ENCODE measurements at regions not wholly inside any gene's neighbourhood (a gene's known extent, or its start where the extent isn't known, plus 50 kb on each side); places are given as distances from the start of the nearest gene placed in this dataset.

GRCh38 chr18:1564793-1565192 lies 660.1 kb downstream of the ADCYAP1 start:
- H3K4me3 ChIP-seq (ENCODE audit: low read depth, low read length): no peak overlapping the region
- TF ChIP-seq, protein P1, sequence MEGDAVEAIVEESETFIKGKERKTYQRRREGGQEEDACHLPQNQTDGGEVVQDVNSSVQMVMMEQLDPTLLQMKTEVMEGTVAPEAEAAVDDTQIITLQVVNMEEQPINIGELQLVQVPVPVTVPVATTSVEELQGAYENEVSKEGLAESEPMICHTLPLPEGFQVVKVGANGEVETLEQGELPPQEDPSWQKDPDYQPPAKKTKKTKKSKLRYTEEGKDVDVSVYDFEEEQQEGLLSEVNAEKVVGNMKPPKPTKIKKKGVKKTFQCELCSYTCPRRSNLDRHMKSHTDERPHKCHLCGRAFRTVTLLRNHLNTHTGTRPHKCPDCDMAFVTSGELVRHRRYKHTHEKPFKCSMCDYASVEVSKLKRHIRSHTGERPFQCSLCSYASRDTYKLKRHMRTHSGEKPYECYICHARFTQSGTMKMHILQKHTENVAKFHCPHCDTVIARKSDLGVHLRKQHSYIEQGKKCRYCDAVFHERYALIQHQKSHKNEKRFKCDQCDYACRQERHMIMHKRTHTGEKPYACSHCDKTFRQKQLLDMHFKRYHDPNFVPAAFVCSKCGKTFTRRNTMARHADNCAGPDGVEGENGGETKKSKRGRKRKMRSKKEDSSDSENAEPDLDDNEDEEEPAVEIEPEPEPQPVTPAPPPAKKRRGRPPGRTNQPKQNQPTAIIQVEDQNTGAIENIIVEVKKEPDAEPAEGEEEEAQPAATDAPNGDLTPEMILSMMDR (IDR thresholded peaks at IDR 0.05; ENCODE audit: control insufficient read depth, extremely low read depth, insufficient read depth): no peak
- no peak for DNase-seq (ENCODE audit: low read depth)

GRCh38 chr18:1571206-1571605 lies 666.5 kb downstream of the ADCYAP1 start:
- no peak overlapping the region for H3K4me3 ChIP-seq (ENCODE audit: low read depth, low read length)
- no peak for DNase-seq (ENCODE audit: low read depth)
- TF ChIP-seq, protein P1 (IDR thresholded peaks at IDR 0.05; ENCODE audit: control insufficient read depth, extremely low read depth, insufficient read depth): no peak

DNA sequence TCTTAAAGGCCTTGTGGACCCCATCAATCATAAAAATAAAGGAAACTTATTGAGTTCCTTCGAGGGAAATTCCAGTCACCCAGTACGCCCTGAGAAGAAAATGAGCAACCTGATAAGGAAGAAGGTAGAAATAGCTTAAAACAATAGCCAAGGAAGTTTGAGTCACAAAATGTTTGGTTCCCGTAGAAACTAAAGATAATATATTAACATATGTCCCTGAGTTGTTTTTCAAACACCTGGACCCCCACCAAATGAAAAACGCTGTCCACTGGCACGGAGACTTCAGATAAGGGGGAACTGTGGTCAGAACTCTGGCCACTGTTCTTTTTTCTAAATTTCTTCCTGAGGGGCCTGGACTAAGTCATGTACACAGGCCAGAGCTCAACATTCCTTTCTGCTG lies 669.1 kb downstream of the ADCYAP1 start:
- DNase-seq (ENCODE audit: low read depth): no peak
- H3K4me3 ChIP-seq (ENCODE audit: low read depth, low read length): no peak overlapping the region
- TF ChIP-seq, protein P1 (IDR thresholded peaks at IDR 0.05; ENCODE audit: control insufficient read depth, extremely low read depth, insufficient read depth): no peak

GRCh38 chr18:1575084-1575483 lies 670.4 kb downstream of the ADCYAP1 start:
- DNase-seq (ENCODE audit: low read depth): no peak
- TF ChIP-seq, protein P1 (IDR thresholded peaks at IDR 0.05; ENCODE audit: control insufficient read depth, extremely low read depth, insufficient read depth): no peak
- H3K4me3 ChIP-seq (ENCODE audit: low read depth, low read length): no peak overlapping the region

DNA sequence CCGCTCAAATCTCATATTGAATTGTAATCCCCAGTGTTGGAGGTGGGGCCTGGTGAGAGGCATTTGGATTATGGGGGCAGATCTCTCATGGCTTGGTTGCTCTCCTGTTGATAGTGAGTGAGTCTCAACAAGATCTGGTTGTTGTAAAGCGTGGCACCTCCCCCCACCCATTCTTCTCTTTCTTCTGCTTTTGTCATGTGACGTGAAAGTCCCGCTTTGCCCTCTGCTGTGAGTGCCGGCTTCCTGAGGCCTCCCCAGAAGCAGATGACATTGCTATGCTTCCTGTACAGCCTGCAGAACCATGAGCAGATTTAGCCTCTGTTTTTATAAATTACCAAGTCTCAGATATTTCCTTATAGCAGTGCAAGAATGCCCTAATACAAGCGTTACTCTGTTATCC lies 673.8 kb downstream of the ADCYAP1 start:
- TF ChIP-seq, protein P1 (IDR thresholded peaks at IDR 0.05; ENCODE audit: control insufficient read depth, extremely low read depth, insufficient read depth): no peak
- no peak for DNase-seq (ENCODE audit: low read depth)
- no peak overlapping the region for H3K4me3 ChIP-seq (ENCODE audit: low read depth, low read length)

GRCh38 chr18:1581581-1581980 lies 676.9 kb downstream of the ADCYAP1 start:
- TF ChIP-seq, protein P1 (IDR thresholded peaks at IDR 0.05; ENCODE audit: control insufficient read depth, extremely low read depth, insufficient read depth): no peak
- H3K4me3 ChIP-seq (ENCODE audit: low read depth, low read length): no peak overlapping the region
- no peak for DNase-seq (ENCODE audit: low read depth)

DNA sequence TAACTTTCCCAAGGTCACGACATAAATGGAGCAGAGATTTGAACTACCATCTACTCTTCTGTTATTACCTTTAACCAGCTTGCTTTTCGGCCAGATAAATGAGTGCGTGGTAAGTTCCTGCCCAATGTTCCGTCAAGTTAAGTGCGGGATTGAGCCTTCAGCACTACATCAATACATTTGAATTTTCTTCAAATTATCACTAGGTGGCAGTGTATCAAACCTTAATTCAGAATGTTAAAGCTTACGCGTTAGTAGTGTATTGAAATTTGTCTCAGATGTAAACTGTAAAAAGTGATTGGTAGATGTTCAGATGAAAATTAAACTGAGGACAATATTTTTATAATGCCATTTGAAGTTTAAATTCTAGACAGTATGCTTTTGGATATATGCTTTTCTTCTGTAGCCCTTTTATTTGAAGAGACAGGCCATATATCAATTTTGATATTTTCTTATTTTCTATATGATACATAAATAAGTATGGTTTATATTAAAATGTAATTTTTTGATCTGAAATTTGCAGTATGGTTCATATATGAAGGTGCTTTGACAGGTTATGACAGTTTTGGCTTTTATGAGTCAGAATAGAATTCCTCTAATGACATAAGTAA lies 681.3 kb downstream of the ADCYAP1 start:
- DNase-seq (ENCODE audit: low read depth): no peak
- no peak overlapping the region for H3K4me3 ChIP-seq (ENCODE audit: low read depth, low read length)
- TF ChIP-seq, protein P1 (IDR thresholded peaks at IDR 0.05; ENCODE audit: control insufficient read depth, extremely low read depth, insufficient read depth): peak; percentile 54
